ENCODE measurements at regions not wholly inside any gene's neighbourhood (a gene's known extent, or its start where the extent isn't known, plus 50 kb on each side); places are given as distances from the start of the nearest gene placed in this dataset.

GRCh38 chr22:48240148-48240934 lies 1477.9 kb downstream of the TBC1D22A start:
- CTCF ChIA-PET = no interaction called here
- H3K4me3 ChIP-seq (ENCODE audit: low read depth in 2 of 2, low read length in 2 of 2) = no peak overlapping the region
- no peak overlapping the region for H3K27ac ChIP-seq (ENCODE audit: low read length)
- H3K36me3 ChIP-seq (ENCODE audit: control insufficient read depth, insufficient read depth, low read length) = no peaks in the 10 kb centered on the region
- POLR2A ChIA-PET = no interaction called here
- no peaks in the 10 kb centered on the region for H3K9me3 ChIP-seq (ENCODE audit: control insufficient read depth, insufficient read depth, low read depth, low read length)
- TF ChIP-seq TCF7L2 (IDR thresholded peaks at IDR 0.05; ENCODE audit: low read depth, low read length) = no peak
- no peak for TF ChIP-seq POLR2AphosphoS5 (IDR thresholded peaks at IDR 0.05; ENCODE audit: low read depth, low read length)
- no peak for TF ChIP-seq CTCF (IDR thresholded peaks at IDR 0.05)
- no peak for TF ChIP-seq SIN3A (IDR thresholded peaks at IDR 0.05; ENCODE audit: borderline replicate concordance, insufficient read depth, low read depth, low read length)
- TF ChIP-seq REST (IDR thresholded peaks at IDR 0.05; ENCODE audit: insufficient read depth in 1 of 2, low read depth in 2 of 2, low read length in 1 of 2) = no peak
- DNase-seq (ENCODE audit: low read depth, low spot score) (no peak), ATAC-seq (no peak)
- no peaks in the 10 kb centered on the region for H3K4me1 ChIP-seq (ENCODE audit: control insufficient read depth, insufficient read depth, low read length)
- intact Hi-C loops (cut with micrococcal nuclease; ENCODE audit: unreplicated experiment) (no loop called here), in situ Hi-C loops (cut with HindIII; ENCODE audit: low pct_unique_long_range_greater_than_20kb, low sequenced_read_pairs) (no loop called here)
- H3K27me3 ChIP-seq (ENCODE audit: control insufficient read depth, insufficient read depth, low read length) = no peaks in the 10 kb centered on the region; the same call in 1 of the 2 replicates
- no TSS peak for BruUV-seq (replicated peaks)

- intact Hi-C loops (cut with micrococcal nuclease; ENCODE audit: unreplicated experiment) = no loop called here
- H3K9me3 ChIP-seq (ENCODE audit: control insufficient read depth, insufficient read depth, low read depth, low read length) = no peaks in the 10 kb centered on the region
Observed at GRCh38 chr22:48239461-48240147, 1477.2 kb downstream of the TBC1D22A start.

More at GRCh38 chr22:48239461-48240147, 1477.2 kb downstream of the TBC1D22A start:
- TF ChIP-seq REST (IDR thresholded peaks at IDR 0.05; ENCODE audit: insufficient read depth in 1 of 2, low read depth in 2 of 2, low read length in 1 of 2) (no peak), POLR2AphosphoS5 (IDR thresholded peaks at IDR 0.05; ENCODE audit: low read depth, low read length) (no peak), TCF7L2 (IDR thresholded peaks at IDR 0.05; ENCODE audit: low read depth, low read length) (no peak)
- no peaks in the 10 kb centered on the region for H3K36me3 ChIP-seq (ENCODE audit: control insufficient read depth, insufficient read depth, low read length)
- no TSS peak for BruUV-seq (replicated peaks)
- no peaks in the 10 kb centered on the region for H3K27me3 ChIP-seq (ENCODE audit: control insufficient read depth, insufficient read depth, low read length)
- DNase-seq (ENCODE audit: low read depth, low spot score) (no peak), ATAC-seq (no peak)
- H3K27ac ChIP-seq (ENCODE audit: low read length) = no peak overlapping the region
- no peak overlapping the region for H3K4me3 ChIP-seq (ENCODE audit: low read depth in 2 of 2, low read length in 2 of 2)
- no peaks in the 10 kb centered on the region for H3K4me1 ChIP-seq (ENCODE audit: control insufficient read depth, insufficient read depth, low read length)
- POLR2A ChIA-PET = no interaction called here
- in situ Hi-C loops (cut with HindIII; ENCODE audit: low pct_unique_long_range_greater_than_20kb, low sequenced_read_pairs) = no loop called here
- CTCF ChIA-PET = no interaction called here

All from Panc1 (cell line).